H1 (cell line): ENCODE measurements at regions not wholly inside any gene's neighbourhood (a gene's known extent, or its start where the extent isn't known, plus 50 kb on each side); places are given as distances from the start of the nearest gene placed in this dataset.

Experiments used
- CBX8 ChIP-seq: fragments of 300-800, 300-1000 bp; sonication (generic); IDR thresholded peaks from 2 replicates; pipeline ENCODE4 v1.7.1; 2016; ENCODE audit warnings: low read depth, low read length, borderline replicate concordance
- EP300 ChIP-seq, 2 experiments: IDR thresholded peaks; 1 replicate in 1 of 2; 2 replicates in 1 of 2; pipeline ENCODE4 v1.6.1; 2011 to 2012; ENCODE audit warnings: low read depth in 2 of 2, low read length in 2 of 2, mild to moderate bottlenecking in 2 of 2, borderline replicate concordance in 1 of 2, inconsistent platforms in 1 of 2, moderate library complexity in 1 of 2
- GTF2F1 ChIP-seq: IDR thresholded peaks from 2 replicates; pipeline ENCODE4 v1.6.1; 2012; ENCODE audit warnings: low read depth, low read length, improper control_type of control experiment, borderline replicate concordance
- HDAC6 ChIP-seq: IDR thresholded peaks from one replicate; pipeline ENCODE4 v1.7.1; 2012; ENCODE audit warnings: low read depth, mild to moderate bottlenecking, inconsistent platforms, low read length, moderate library complexity
- JUND ChIP-seq: IDR thresholded peaks from 2 replicates; pipeline ENCODE4 v1.6.1; 2011; ENCODE audit warnings: mild to moderate bottlenecking, improper control_type of control experiment, low read length
- KDM1A ChIP-seq: fragments of 200-600, 300-600 bp; sonication (generic); IDR thresholded peaks from 2 replicates; pipeline ENCODE4 v1.7.1; 2016; ENCODE audit warnings: mild to moderate bottlenecking, low read length, borderline replicate concordance
- MAFK ChIP-seq: IDR thresholded peaks from 2 replicates; pipeline ENCODE4 v1.6.1; 2012; ENCODE audit warnings: low read depth, mild to moderate bottlenecking, improper control_type of control experiment, low read length
- NRF1 ChIP-seq: IDR thresholded peaks from 2 replicates; pipeline ENCODE4 v1.6.1; 2011; ENCODE audit warnings: mild to moderate bottlenecking, low read depth, low read length, improper control_type of control experiment
- POLR2A ChIP-seq, 2 experiments: IDR thresholded peaks; 1 replicate in 1 of 2; 2 replicates in 1 of 2; pipeline ENCODE4 v1.6.1; 2011; ENCODE audit warnings: low read depth in 2 of 2, low read length in 2 of 2, mild to moderate bottlenecking in 2 of 2; ENCODE audit errors: control extremely low read depth in 1 of 2
- RNF2 ChIP-seq: fragments of 200-900, 300-1000 bp; sonication (generic); IDR thresholded peaks from 2 replicates; pipeline ENCODE4 v1.7.1; 2016; ENCODE audit warnings: borderline replicate concordance, low read depth, mild to moderate bottlenecking, antibody characterized with exemption, low read length; ENCODE audit not compliant: poor library complexity, severe bottlenecking; ENCODE audit errors: missing control alignments
- SAP30 ChIP-seq: fragments of 300-600 bp; sonication (generic); IDR thresholded peaks from 2 replicates; pipeline ENCODE4 v1.7.1; 2012; ENCODE audit warnings: low read length, moderate library complexity, mild to moderate bottlenecking, inconsistent platforms; ENCODE audit not compliant: insufficient read depth, insufficient replicate concordance
- SIRT6 ChIP-seq: IDR thresholded peaks from one replicate; pipeline ENCODE4 v1.7.1; 2012; ENCODE audit warnings: low read length, inconsistent platforms
- SUZ12 ChIP-seq: fragments of 200-600 bp; sonication (generic); IDR thresholded peaks from 2 replicates; pipeline ENCODE4 v1.6.1; 2012; ENCODE audit warnings: mild to moderate bottlenecking, inconsistent platforms, low read length, moderate library complexity, mixed read lengths
- TF ChIP-seq, protein P1 (sequence below): IDR thresholded peaks from 2 replicates; pipeline ENCODE4 v1.6.1; 2012; ENCODE audit warnings: inconsistent platforms

DNA sequence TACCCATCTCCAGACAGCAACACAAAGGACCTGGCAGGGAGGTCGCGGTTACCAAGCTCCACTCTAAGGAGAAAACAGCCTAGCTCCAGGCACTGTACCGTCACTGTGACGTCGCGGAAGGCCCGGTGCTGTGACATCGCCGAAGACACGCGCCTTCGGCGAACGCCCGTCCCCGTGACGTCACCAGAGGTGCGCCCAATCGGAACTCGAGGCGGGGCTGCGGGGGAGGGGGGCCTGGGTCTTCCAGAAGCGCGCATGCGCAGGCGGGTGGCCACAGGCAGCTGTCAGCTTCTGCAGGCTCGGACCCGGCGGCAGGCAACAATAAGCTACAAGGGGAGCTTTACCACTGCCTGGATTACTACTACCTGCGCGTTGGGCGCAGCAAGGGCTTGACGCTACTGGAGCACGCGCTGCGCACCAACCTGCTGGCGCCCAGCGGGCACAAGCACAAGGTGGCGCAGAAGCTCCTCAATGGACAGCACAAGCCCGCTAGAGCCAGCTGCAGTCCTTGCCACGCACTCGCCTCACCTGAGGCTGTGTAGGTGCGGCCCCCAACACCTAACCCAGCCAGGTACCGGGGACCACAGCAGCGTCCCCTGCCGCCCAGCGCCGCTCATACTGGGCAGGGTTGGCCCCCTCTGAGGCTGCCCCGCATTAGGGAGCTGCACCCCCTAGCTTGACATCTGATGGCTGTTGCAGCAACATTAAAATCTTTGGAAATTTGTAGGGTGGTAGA, 208.4 kb downstream of the TPST1 start (continued):
- no peak for TF ChIP-seq SIRT6
- TF ChIP-seq EP300 (IDR thresholded peaks at IDR 0.05; ENCODE audit: borderline replicate concordance in 1 of 2, low read depth in 2 of 2, low read length in 2 of 2): no peak; a peak in 1 of 3 replicates
- TF ChIP-seq GTF2F1: no peak
- TF ChIP-seq MAFK: no peak
- TF ChIP-seq POLR2A (IDR thresholded peaks at IDR 0.05; ENCODE audit: control extremely low read depth in 1 of 2, low read depth in 2 of 2, low read length in 2 of 2): peak in 1 of 2 experiments; percentile 65; a peak in 1 of 3 replicates
- no peak for TF ChIP-seq JUND
- peak; percentile 57 for TF ChIP-seq NRF1
- peak; percentile 21; the same call in 1 of the 2 replicates for TF ChIP-seq KDM1A
- no peak for TF ChIP-seq SAP30
- TF ChIP-seq HDAC6: no peak
- TF ChIP-seq CBX8: no peak
- TF ChIP-seq SUZ12: no peak
- TF ChIP-seq, protein P1, sequence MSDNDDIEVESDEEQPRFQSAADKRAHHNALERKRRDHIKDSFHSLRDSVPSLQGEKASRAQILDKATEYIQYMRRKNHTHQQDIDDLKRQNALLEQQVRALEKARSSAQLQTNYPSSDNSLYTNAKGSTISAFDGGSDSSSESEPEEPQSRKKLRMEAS: peak; percentile 95
- no peak for TF ChIP-seq RNF2
